HG03196 (cell line): ENCODE measurements at regions not wholly inside any gene's neighbourhood (a gene's known extent, or its start where the extent isn't known, plus 50 kb on each side); places are given as distances from the start of the nearest gene placed in this dataset.
"Not testable (repeated sequence)": the region's sequence is repeated elsewhere in the genome, so short reads cannot be mapped to it uniquely, and the experiment has no call there.

Source experiments
- ATAC-seq: cut with Tn5 transposase; IDR thresholded peaks from one replicate; pipeline ENCODE4 v1.9.1; 2021; ENCODE audit not compliant: unreplicated experiment

GRCh38 chr2:126189527-126189926 lies 466.4 kb upstream of the GYPC start:
- ATAC-seq = no peak

- ATAC-seq = no peak
Observed at GRCh38 chr2:126200538-126200937, 455.4 kb upstream of the GYPC start.

DNA sequence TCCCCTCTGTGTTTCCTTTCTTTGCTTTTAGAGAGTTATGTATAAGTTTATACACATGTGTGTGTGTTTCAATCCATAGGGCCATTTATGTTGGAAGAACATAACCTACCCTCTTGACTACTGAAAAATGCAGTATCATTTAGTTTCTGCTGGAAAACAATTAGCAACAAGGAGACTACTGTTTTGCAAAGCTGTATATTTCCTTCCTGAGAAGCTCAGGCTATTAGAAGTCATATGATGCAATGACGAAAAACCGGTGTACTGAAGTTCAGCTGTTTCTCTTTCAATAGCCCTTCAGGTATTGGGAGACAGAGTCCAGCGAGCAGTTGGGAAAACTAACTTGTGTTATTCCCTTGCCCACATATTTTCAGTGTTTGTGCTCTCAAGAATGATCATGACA lies 447.7 kb upstream of the GYPC start:
- no peak for ATAC-seq

DNA sequence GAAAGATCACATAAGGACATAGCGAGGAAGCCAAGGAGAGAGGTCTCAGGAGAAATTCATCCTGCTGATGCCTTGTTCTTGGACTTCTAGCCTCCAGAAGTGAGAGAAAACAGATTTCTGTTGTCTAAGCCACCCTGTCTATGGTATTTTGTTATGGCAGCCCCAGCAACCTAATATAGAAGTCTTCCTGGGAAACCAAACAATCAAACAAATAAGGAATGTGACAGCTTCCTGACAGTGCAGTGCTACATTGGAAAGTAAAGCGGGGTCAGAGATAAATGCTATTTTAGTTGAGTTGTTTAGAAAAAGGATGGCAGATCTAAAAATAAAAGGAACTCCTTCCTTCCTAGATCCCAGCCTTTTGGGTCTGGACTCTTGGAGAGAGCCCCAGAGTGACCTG lies 443.2 kb upstream of the GYPC start:
- ATAC-seq = no peak

DNA sequence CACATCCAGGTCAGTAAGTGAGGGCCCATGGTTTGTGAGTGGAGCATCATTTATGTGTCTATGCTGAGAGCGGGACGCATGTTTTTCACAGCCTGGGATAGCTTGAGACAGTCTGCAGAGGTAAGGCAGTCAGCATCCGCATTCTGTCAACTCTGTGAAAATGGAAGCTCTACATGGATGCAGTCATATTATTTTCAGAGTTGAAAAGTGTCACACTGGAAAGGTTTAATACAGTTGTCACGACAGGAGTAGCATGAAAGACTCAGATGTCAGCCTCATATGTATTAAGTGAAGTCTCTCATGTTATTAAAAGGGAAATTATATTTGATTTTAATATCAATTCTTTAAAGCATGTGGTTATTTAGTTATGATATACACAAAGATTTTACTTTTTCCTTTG lies 436.9 kb upstream of the GYPC start:
- ATAC-seq = no peak

DNA sequence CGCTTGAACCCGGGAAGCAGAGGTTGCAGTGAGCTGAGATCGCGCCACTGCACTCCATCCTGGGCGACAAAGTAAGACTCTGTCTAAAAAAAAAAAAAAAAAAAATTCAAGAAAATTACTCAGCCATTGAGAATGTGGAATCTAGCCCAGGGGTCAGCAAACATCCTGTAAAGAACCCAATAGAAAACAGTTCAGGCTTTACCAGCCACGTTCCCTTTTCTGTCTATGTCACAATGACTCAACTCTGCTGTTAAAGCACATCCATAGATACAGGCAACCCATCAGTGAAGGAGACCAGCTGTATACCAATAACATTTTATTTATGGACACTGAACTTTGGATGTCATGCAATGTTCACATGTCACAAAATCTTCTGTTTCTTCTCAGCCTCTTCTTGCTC lies 435.6 kb upstream of the GYPC start:
- ATAC-seq = no peak

- ATAC-seq = no peak
Observed at GRCh38 chr2:126221506-126221905, 434.5 kb upstream of the GYPC start.

- no peak for ATAC-seq
Observed at GRCh38 chr2:126222278-126222677, 433.7 kb upstream of the GYPC start.

DNA sequence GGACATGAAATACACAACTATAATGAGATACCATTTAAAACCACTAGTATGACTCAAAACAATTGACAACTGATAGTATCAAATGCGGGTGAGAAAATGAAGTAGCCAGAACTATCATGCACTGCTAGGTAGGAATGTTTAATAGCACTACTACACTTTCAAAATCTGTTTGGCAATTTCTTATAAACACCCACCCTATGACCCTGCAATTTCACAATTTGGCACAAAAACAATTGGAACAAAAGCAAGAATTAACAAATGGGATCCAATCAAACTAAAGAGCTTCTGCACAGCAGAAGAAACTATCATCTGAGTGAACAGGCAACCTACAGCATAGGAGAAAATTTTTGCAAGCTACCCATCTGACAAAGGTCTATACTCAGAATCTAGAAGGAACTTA lies 431.2 kb upstream of the GYPC start:
- ATAC-seq = no peak

DNA sequence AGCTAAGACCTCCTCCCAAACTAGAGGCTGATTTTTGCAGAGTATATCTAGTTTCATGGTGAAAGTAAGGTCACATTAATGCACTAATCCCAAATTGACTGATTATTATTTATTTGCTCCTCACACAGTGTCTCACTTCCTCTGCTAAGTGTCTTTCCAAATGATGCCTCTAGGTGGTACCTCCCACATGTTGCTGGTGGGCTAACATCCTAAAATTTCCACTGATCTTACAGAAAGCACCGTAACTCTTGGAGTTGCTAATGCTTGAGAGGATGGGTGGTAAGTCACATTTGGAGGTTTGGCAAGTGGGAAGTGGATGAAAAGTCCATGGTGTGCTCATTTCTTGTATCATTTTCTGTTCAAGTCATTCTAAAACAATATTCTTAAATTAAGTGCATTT lies 428.7 kb upstream of the GYPC start:
- ATAC-seq = no peak

GRCh38 chr2:126228531-126228930 lies 427.4 kb upstream of the GYPC start:
- ATAC-seq = no peak

- ATAC-seq = no peak
Observed at GRCh38 chr2:126238251-126238650, 417.7 kb upstream of the GYPC start.

DNA sequence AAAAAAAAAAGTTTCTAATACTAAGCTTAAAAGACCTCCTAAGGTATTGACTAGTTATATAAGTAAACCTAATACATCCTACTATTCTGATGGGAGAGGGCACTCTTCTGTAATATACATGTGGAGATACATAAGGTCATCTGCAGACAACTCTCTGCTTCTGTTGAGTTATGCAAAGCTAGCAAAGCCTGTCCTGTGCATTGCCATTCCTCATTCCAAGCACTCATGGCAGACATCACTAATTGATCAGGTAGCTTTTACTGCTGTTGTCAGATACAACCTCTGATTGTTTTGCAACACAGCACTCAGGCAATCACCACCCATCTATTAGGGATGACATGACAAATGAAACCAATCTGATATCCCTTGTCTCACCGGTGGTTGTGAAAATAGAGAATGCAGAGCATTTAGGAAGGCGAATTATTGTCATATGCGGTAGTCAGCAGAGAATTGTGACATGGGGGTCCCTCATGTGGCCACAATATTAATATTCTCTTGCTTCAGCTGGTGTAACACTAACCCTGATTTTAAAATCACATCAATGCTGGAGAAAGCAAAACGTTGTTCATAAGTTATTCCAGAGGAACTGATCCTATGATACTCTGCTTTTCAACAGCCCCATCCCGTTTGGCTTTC lies 416.5 kb upstream of the GYPC start:
- ATAC-seq = no peak

GRCh38 chr2:126241001-126241400 lies 415.0 kb upstream of the GYPC start:
- no peak for ATAC-seq

DNA sequence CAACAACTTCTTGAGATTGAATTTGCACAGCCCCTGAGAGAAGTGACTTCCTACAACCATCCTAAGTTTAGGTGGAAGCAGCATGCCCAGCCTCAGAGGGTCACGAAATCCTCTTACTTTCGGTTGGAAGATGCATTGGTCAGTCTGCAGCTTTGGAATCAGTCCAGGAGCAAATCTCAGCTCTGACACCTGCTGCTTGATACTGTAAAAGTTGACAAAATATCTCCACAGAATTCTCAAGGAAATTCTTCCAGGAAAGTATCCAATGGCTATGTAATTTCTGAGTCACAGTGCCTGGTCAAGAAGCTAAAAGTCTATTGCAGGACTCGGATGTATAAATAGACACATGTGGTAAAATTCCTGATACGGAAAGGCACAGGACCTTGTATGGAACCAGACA lies 414.5 kb upstream of the GYPC start:
- ATAC-seq = no peak

DNA sequence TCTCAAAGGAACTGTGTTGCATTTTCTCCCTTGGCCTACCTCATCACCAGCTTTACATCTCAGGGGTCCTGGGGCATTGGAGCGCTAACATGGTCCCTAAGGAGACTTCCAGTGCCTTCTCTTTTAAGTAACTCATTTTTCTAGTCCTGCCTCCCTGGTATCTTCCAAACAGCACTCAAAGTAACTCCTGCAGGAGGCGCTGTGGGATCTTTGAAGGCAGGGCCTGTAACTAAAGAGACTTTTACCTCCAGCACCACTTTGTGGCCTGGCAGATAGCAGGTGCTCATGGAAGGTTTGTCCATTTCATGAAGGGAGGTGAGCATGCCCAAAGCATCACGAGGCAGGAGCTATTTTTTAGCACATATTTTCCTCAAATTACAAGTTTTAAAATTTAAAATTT lies 411.0 kb upstream of the GYPC start:
- ATAC-seq = no peak

DNA sequence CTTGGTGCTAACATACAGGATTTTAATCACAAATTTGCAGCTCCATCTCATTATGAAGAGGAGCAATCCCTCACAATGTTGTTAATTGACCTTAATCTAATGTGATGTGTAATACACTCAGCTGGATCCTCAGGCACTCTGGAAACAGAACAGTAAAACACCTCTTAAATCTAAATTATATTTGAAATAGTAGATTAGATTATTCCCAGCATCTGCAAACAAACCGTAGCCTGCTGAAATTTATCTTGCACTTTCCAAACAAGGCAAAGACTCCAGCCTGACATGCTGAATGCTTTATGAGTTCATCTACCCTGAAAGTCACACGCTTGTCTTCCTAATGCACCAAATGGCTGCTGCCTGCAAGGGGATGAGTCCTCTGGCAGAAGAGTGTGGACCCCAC lies 402.3 kb upstream of the GYPC start:
- no peak for ATAC-seq

DNA sequence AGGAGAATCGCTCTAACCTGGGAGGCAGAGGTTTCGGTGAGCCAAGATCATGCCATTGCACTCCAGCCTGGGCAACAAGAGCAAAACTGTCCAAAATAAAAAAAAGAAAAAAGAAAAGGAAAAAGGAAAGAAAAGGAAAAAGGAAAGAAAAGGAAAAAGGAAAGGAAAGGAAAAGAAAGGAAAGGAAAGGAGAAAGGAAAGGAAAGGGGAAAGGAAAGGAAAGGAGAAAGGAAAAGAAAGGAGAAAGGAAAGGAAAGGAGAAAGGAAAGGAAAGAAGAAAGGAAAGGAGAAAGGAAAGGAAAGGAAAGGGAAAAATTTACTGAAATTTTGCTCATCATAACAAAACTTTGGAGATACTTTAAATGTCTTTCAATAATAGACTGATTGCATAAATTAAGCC lies 391.3 kb upstream of the GYPC start:
- ATAC-seq = no peak

DNA sequence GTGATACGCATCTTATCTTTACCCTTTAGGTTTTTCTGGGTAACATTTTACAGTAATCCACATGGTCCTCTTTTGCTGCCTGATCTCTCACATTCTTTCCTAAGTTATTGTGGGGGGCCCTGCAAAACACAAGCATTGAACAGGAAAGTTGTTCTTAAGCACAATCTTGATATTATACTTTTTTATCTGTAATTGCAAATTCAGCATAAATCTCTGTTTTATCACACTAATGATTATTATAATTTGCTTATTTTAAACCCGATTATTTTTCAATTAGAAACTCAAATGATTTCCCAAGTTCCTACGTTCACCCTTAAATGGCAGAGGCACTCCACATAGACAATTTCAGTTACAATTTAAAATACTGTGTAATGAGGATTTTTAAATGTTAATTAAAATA lies 386.0 kb upstream of the GYPC start:
- ATAC-seq = no peak

GRCh38 chr2:126270587-126270986 lies 385.4 kb upstream of the GYPC start:
- no peak for ATAC-seq

DNA sequence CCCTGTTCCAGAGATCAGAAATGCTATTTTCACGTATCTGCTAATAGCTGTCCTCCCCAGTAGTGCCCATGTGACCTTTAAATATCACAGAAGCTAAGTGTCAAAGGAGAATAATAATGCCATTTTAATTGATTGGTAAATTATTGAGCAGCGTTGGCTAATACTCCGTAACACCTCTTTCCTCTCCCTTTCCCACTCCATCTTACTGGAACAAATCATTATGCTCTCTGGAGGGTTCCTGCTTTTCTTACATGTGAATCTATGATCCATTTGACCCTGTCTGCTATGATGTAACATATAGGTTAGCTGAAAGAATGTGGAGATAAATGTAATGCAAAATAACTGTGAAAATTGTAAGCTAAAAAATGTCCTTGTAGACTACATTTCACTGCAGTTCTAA lies 383.6 kb upstream of the GYPC start:
- no peak for ATAC-seq

DNA sequence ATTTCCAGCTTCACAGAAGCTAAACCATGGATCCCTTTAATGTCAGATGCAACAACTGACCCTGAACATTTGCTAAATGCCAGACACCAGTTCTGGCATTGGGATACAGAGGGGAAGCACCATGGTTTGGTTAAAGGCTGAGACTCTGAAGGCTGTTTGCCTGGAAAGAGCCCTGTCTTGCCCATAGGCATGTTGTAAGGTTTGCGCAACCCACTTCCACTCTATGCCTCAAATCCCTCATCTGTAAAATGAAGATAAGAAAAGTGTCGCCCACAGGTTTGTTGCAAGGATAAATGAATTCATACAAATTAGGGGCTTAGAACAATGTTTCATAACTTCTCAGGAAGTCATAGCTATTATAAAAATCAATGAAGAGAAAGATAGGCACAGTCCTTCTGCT lies 380.9 kb upstream of the GYPC start:
- no peak for ATAC-seq

- not testable (repeated sequence) for ATAC-seq
Observed at GRCh38 chr2:126276268-126276667, 379.7 kb upstream of the GYPC start.

DNA sequence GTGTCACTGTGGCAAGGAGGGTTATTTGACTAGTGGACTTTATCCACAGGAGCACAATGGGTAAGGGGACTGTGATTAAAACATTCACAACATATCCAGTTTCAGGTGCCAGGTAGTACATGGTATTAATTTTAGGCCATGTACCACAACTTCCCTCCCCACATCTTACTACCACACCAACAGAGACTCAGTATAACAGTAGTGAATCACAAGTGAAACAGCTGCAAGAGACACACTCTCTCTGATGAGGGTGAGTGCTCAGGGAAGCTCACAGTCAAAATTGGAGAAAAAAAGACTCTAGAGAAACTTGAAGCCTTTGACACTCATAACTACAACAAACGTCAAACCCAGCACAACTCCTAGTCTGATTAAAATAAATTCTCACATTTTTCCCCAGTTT lies 367.6 kb upstream of the GYPC start:
- ATAC-seq = no peak
